Heart left ventricle (tissue), 16 donors: ENCODE measurements at regions not wholly inside any gene's neighbourhood (a gene's known extent, or its start where the extent isn't known, plus 50 kb on each side); places are given as distances from the start of the nearest gene placed in this dataset.
A peak's percentile ranks its signal among the peaks of the same experiment; 100 is the strongest.

Source experiments
- ATAC-seq, 4 donors: fragments of 200-7000 bp; cut with Tn5 transposase; one replicate each; pipeline ENCODE4 v1.9.1; 2020 to 2022; ENCODE audit warnings: moderate library complexity in 4 of 4, mild to moderate bottlenecking in 3 of 4, moderate number of reproducible peaks in 1 of 4
- DNase-seq, 5 donors: peaks; one replicate each; pipeline ENCODE4 v3.0.0-alpha.2; 2020
- H3K27ac ChIP-seq, 12 donors: fragments of 200-600 bp; sonication (generic) in 4 of 12; one replicate each; pipeline versions ENCODE4 v1.5.0 to v1.8.0; 2016 to 2022; ENCODE audit warnings: mild to moderate bottlenecking in 2 of 12
- H3K27me3 ChIP-seq, 9 donors: fragments of 200-600 bp; sonication (generic) in 2 of 9; one replicate each; pipeline versions ENCODE4 v1.5.1 to v1.8.0; 2016 to 2022; ENCODE audit warnings: mild to moderate bottlenecking in 3 of 9
- H3K36me3 ChIP-seq, 9 donors: fragments of 200-600 bp; sonication (generic) in 2 of 9; one replicate each; pipeline versions ENCODE4 v1.5.0 to v1.8.0; 2018 to 2022; ENCODE audit warnings: mild to moderate bottlenecking in 2 of 9
- H3K4me1 ChIP-seq, 12 donors: fragments of 200-600 bp; sonication (generic) in 4 of 12; one replicate each; pipeline versions ENCODE4 v1.5.0 to v1.8.0; 2016 to 2022; ENCODE audit warnings: mild to moderate bottlenecking in 3 of 12
- H3K4me3 ChIP-seq, 12 donors: fragments of 200-600 bp; sonication (generic) in 4 of 12; one replicate each; pipeline versions ENCODE4 v1.5.0 to v1.8.0; 2017 to 2022; ENCODE audit warnings: mild to moderate bottlenecking in 9 of 12, moderate library complexity in 4 of 12
- H3K9me3 ChIP-seq, 12 donors: fragments of 200-600 bp; sonication (generic) in 4 of 12; one replicate each; pipeline versions ENCODE4 v1.5.0 to v1.8.0; 2016 to 2022; ENCODE audit warnings: mild to moderate bottlenecking in 1 of 12
- CTCF ChIP-seq, 12 donors: fragments of 200-600 bp; sonication (generic) in 4 of 12; IDR thresholded peaks; one replicate each; pipeline versions ENCODE4 v1.5.0 to v1.8.0; 2018 to 2022; ENCODE audit warnings: antibody characterized with exemption in 12 of 12, mild to moderate bottlenecking in 5 of 12
- POLR2A ChIP-seq, 2 donors: fragments of 450-650 bp; IDR thresholded peaks; one replicate each; pipeline ENCODE4 v1.6.1; 2017; ENCODE audit warnings: antibody characterized with exemption in 2 of 2, mild to moderate bottlenecking in 2 of 2, moderate library complexity in 2 of 2
- WGBS, 4 donors: extraction: QIAGEN DNeasy Blood & Tissue Kit in 2 of 4; methylation state at CpG; one replicate each; pipeline versions ENCODE4 v1.1.5 to v1.1.7; 2013 to 2018; 5-methylcytosine and 5-hydroxymethylcytosine counted together
- intact Hi-C, 10 donors: fragments of 100-400 bp; cut with DNase I; formaldehyde crosslinking; loops; one replicate each; pipeline versions ENCODE4 v1.11.1 to v1.14.2; 2022
- donor health status: ischemic (EF 13 %, LVEDD 7.1; RV severe dilation, severe dysfunction).
- donor health status: healthy with polysubstance abuse.
- donor health status: DM: no; HTN: yes; CAD: no.
- donor health status: DM: no; HTN: no; CAD: no.
- donor health status: ischemic (EF 25% LVEDD 6.9; RV normal size, moderate dysfunction).
- donor health status: ischemic (EF 25% LVEDD 5.7; RV mildly dilated, moderate dysfunction).
- donor health status: healthy.
- donor health status: DM: yes; HTN: yes; CAD: no.
- donor health status: ischemic (EF 35%, LVEDD 5.7; RV mildly dilated, moderate dysfunction).
- donor health status: nonischemic (EF 11% LVEDD 7.7; RV severe dilation, severe dysfunction).
- donor health status: DM: yes; HTN: yes; CAD: no.
- donor health status: PGD.
- donor health status: ischemic (EF 29% LVEDD 5.4; RV normal size, mild dysfunction).
- donor health status: nonischemic (EF 23%, LVEDD 6.1; RV moderate dilation, normal function).

- intact Hi-C loops = no loop called here
These were observed 115.3 kb downstream of the LTN1 start for GRCh38 chr21:28877318-28877884.

DNA sequence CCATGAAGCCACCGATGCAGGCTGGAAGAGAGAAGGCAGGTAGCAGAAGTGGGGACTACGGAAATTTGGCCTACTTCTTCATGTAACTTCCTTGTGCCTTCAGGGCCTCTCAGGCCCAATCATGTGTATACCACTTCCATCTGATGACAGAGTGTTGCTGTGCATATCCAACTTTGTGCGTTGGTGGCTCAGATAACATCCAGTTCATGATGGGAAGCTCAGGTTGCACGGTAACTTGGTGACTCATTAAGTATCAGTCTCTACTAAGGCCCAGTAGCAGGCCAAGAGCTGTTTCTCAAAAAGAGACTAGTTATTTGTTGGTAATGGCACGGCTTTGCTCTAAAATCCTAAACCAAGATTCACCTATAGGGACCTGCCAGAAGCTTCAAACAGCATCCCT, 117.6 kb downstream of the LTN1 start:
- intact Hi-C loops = no loop called here

More at GRCh38 chr21:28877318-28877884, 115.3 kb downstream of the LTN1 start:
- H3K27me3 ChIP-seq = no peaks in the 10 kb centered on the region
- 94 to 97% (median 95%) methylated on average over 1 of the region's 1 CpG for WGBS, 4 donors
- H3K4me3 ChIP-seq = no peak overlapping the region
- H3K9me3 ChIP-seq = peaks cover 0 to 2% (median 0%) of the 10 kb centered on the region in 12 donors
- peaks cover 0 to 95% (median 56%) of the 10 kb centered on the region in 9 donors for H3K36me3 ChIP-seq
- no peak overlapping the region for H3K27ac ChIP-seq
- no peak for DNase-seq
- TF ChIP-seq CTCF (IDR thresholded peaks at IDR 0.05) (no peak), POLR2A (IDR thresholded peaks at IDR 0.05) (no peak)
- ATAC-seq = no peak
- H3K4me1 ChIP-seq = no peaks in the 10 kb centered on the region

DNA sequence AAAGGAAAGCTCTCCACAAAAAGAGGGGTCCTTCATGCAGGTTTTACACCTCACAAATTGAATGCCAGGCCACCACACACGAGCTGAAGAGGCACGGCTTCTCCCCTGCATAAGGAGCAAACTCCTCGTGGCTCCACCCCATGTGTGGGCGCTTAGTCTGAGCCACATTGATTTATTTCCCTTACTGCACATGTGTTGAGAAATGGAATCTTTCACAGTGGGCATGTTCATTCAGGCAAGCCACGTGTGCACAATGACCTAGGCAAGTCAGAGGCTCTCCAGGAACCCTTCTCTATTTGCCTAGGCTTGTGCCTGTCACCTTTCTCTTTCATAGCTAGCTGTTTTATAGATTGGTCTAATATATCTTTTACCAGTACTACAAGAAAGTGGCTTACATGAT, 120.5 kb downstream of the LTN1 start:
- peaks cover 0 to 7% (median 0%) of the 10 kb centered on the region in 12 donors for H3K4me1 ChIP-seq
- DNase-seq (no peak), ATAC-seq (no peak)
- TF ChIP-seq CTCF (IDR thresholded peaks at IDR 0.05) = no peak
- H3K27ac ChIP-seq = no peak overlapping the region
- intact Hi-C loops = no loop called here
- 92 to 95% (median 93%) methylated on average over 5 of the region's 5 CpGs for WGBS, 4 donors
- no peaks in the 10 kb centered on the region for H3K27me3 ChIP-seq
- no peaks in the 10 kb centered on the region for H3K9me3 ChIP-seq
- H3K4me3 ChIP-seq = no peak overlapping the region
- H3K36me3 ChIP-seq = peaks cover 0 to 75% (median 44%) of the 10 kb centered on the region in 9 donors

More for the DNA sequence above, 117.6 kb downstream of the LTN1 start:
- Histone ChIP-seq H3K27me3 (no peaks in the 10 kb centered on the region), H3K9me3 (no peaks in the 10 kb centered on the region), H3K4me1 (peaks cover 0 to 1% (median 0%) of the 10 kb centered on the region in 12 donors), H3K4me3 (no peak overlapping the region), H3K27ac (no peak overlapping the region), H3K36me3 (peaks cover 0 to 93% (median 58%) of the 10 kb centered on the region in 9 donors)
- TF ChIP-seq CTCF (IDR thresholded peaks at IDR 0.05) = no peak
- TF ChIP-seq POLR2A (IDR thresholded peaks at IDR 0.05) = no peak
- ATAC-seq (no peak), DNase-seq (no peak)
- WGBS, 4 donors = 48 to 59% (median 57%) methylated on average over 5 of the region's 5 CpGs

GRCh38 chr21:28871388-28872010, 121.2 kb downstream of the LTN1 start:
- no peak for ATAC-seq
- no peak overlapping the region for H3K27ac ChIP-seq
- no peaks in the 10 kb centered on the region for H3K9me3 ChIP-seq
- no peak for DNase-seq
- intact Hi-C loops = no loop called here
- WGBS, 4 donors = 85 to 94% (median 91%) methylated on average over 3 of the region's 3 CpGs
- peak in 1 of 12 donors; percentile 6 for TF ChIP-seq CTCF (IDR thresholded peaks at IDR 0.05)
- no peak for TF ChIP-seq POLR2A (IDR thresholded peaks at IDR 0.05)
- H3K4me3 ChIP-seq = no peak overlapping the region
- H3K27me3 ChIP-seq = no peaks in the 10 kb centered on the region
- H3K4me1 ChIP-seq = peaks cover 0 to 7% (median 0%) of the 10 kb centered on the region in 12 donors
- H3K36me3 ChIP-seq = peaks cover 0 to 72% (median 42%) of the 10 kb centered on the region in 9 donors
